ENCODE measurements at regions not wholly inside any gene's neighbourhood (a gene's known extent, or its start where the extent isn't known, plus 50 kb on each side); places are given as distances from the start of the nearest gene placed in this dataset.

DNA sequence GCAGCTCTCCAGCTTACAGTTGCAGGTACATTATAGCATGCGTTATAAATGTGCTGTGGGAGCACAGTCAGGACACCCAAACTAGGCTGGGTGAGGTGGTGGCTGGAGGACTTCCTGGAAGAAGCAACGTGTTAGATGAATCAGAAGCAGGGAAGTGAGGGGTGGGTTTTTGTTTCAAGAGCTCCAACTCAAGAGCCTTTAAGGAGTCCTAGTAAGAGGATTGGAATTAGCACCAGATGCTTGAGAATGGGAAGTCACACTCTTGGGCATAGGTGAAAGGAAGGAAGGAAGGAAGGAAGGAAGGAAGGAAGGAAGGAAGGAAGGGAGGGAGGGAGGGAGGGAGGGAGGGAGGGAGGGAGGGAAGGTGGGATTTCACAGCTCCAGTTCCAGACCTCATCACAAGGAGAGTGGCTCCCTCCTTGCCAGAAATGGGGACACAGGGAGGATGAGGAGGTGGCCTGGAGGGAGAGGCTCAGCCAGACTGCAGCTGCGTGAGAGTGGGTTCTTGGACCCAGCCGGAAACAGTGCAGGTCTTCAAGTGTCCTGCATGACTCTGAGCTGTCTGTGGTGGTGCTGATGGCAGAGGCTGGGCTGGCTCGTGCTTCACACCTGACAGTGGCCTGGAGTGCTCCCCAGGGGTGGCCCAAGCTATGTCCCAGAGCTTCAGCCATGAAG, 115.7 kb upstream of the GSC start:
- peaks cover 0 to 4% of the 10 kb centered on the region in 2 donors for H3K27me3 Mint-ChIP-seq (ENCODE audit: low read depth in 2 of 2)
- Histone ChIP-seq H3K9me3 (ENCODE audit: control insufficient read depth, insufficient read depth, low read length) (no peaks in the 10 kb centered on the region), H3K4me3 (ENCODE audit: low read length) (no peak overlapping the region), H3K27me3 (ENCODE audit: control insufficient read depth, insufficient read depth, low read length) (no peaks in the 10 kb centered on the region), H3K36me3 (ENCODE audit: control insufficient read depth, insufficient read depth, low read length) (no peaks in the 10 kb centered on the region), H3K27ac (ENCODE audit: low read length) (no peak overlapping the region), H3K4me1 (ENCODE audit: control insufficient read depth, insufficient read depth, low read length) (peaks cover 4% of the 10 kb centered on the region)
- no peak overlapping the region for H3K27ac Mint-ChIP-seq
- DNase-seq (no peak), ATAC-seq (no peak)
- no peaks in the 10 kb centered on the region for H3K9me3 Mint-ChIP-seq
- H3K4me3 Mint-ChIP-seq, result no peak overlapping the region
- peaks cover 0 to 6% of the 10 kb centered on the region in 2 donors for H3K4me1 Mint-ChIP-seq
- 58% methylated on average over 5 of the region's 5 CpGs for WGBS (ENCODE audit: insufficient coverage)
- intact Hi-C loops (cut with micrococcal nuclease), result no loop called here
- TF ChIP-seq, protein P1, sequence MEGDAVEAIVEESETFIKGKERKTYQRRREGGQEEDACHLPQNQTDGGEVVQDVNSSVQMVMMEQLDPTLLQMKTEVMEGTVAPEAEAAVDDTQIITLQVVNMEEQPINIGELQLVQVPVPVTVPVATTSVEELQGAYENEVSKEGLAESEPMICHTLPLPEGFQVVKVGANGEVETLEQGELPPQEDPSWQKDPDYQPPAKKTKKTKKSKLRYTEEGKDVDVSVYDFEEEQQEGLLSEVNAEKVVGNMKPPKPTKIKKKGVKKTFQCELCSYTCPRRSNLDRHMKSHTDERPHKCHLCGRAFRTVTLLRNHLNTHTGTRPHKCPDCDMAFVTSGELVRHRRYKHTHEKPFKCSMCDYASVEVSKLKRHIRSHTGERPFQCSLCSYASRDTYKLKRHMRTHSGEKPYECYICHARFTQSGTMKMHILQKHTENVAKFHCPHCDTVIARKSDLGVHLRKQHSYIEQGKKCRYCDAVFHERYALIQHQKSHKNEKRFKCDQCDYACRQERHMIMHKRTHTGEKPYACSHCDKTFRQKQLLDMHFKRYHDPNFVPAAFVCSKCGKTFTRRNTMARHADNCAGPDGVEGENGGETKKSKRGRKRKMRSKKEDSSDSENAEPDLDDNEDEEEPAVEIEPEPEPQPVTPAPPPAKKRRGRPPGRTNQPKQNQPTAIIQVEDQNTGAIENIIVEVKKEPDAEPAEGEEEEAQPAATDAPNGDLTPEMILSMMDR (IDR thresholded peaks at IDR 0.05), result no peak
- H3K36me3 Mint-ChIP-seq, result no peaks in the 10 kb centered on the region

GRCh38 chr14:94884616-94885230, 114.8 kb upstream of the GSC start:
- WGBS (ENCODE audit: insufficient coverage), result 88% methylated on average over 18 of the region's 19 CpGs
- no peaks in the 10 kb centered on the region for H3K9me3 Mint-ChIP-seq
- no peak overlapping the region for H3K4me3 Mint-ChIP-seq
- Histone ChIP-seq H3K36me3 (ENCODE audit: control insufficient read depth, insufficient read depth, low read length) (no peaks in the 10 kb centered on the region), H3K4me3 (ENCODE audit: low read length) (no peak overlapping the region), H3K27me3 (ENCODE audit: control insufficient read depth, insufficient read depth, low read length) (no peaks in the 10 kb centered on the region), H3K4me1 (ENCODE audit: control insufficient read depth, insufficient read depth, low read length) (peaks cover 4% of the 10 kb centered on the region), H3K9me3 (ENCODE audit: control insufficient read depth, insufficient read depth, low read length) (no peaks in the 10 kb centered on the region), H3K27ac (ENCODE audit: low read length) (no peak overlapping the region)
- DNase-seq (no peak), ATAC-seq (no peak)
- peaks cover 0 to 4% of the 10 kb centered on the region in 2 donors for H3K27me3 Mint-ChIP-seq (ENCODE audit: low read depth in 2 of 2)
- peaks cover 0 to 6% of the 10 kb centered on the region in 2 donors for H3K4me1 Mint-ChIP-seq
- H3K27ac Mint-ChIP-seq, result no peak overlapping the region
- TF ChIP-seq, protein P1 (IDR thresholded peaks at IDR 0.05), result no peak
- H3K36me3 Mint-ChIP-seq, result no peaks in the 10 kb centered on the region
- intact Hi-C loops (cut with micrococcal nuclease), result no loop called here

DNA sequence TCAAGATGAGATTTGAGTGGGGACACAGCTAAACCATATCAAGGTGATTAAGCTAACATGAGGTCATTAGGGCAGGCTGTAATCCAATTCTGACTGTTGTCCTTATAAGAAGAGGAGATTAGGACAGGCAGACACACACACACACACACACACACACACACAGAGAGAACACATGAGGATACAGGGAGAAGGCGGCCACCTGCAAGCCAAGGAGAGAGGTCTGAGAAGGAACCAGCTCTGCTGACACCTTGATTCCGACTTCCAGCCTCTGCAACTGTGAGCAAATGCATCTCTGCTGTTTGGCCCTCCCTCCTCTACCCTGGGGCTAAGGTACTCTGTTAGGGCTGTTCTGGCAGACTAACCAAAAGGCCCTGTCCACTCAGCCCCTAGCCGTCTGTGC, 112.5 kb upstream of the GSC start:
- Histone ChIP-seq H3K4me3 (ENCODE audit: low read length) (no peak overlapping the region), H3K27me3 (ENCODE audit: control insufficient read depth, insufficient read depth, low read length) (no peaks in the 10 kb centered on the region), H3K4me1 (ENCODE audit: control insufficient read depth, insufficient read depth, low read length) (peaks cover 4% of the 10 kb centered on the region), H3K9me3 (ENCODE audit: control insufficient read depth, insufficient read depth, low read length) (no peaks in the 10 kb centered on the region), H3K27ac (ENCODE audit: low read length) (no peak overlapping the region), H3K36me3 (ENCODE audit: control insufficient read depth, insufficient read depth, low read length) (no peaks in the 10 kb centered on the region)
- Mint-ChIP-seq H3K4me3 (no peak overlapping the region), H3K27ac (no peak overlapping the region), H3K4me1 (peaks cover 0 to 6% of the 10 kb centered on the region in 2 donors), H3K36me3 (no peaks in the 10 kb centered on the region), H3K9me3 (no peaks in the 10 kb centered on the region), H3K27me3 (ENCODE audit: low read depth in 2 of 2) (peaks cover 0 to 7% of the 10 kb centered on the region in 2 donors)
- DNase-seq (no peak), ATAC-seq (no peak)
- intact Hi-C loops (cut with micrococcal nuclease), result no loop called here
- WGBS (ENCODE audit: insufficient coverage), result 73% methylated on average over 3 of the region's 3 CpGs
- TF ChIP-seq, protein P1 (IDR thresholded peaks at IDR 0.05), result no peak
